Central memory CD8-positive, alpha-beta T cell (primary cell): ENCODE measurements at regions not wholly inside any gene's neighbourhood (a gene's known extent, or its start where the extent isn't known, plus 50 kb on each side); places are given as distances from the start of the nearest gene placed in this dataset.
"Not testable (repeated sequence)": the region's sequence is repeated elsewhere in the genome, so short reads cannot be mapped to it uniquely, and the experiment has no call there.

Experiments
- ATAC-seq: fragments of 150-1000 bp; cut with Tn5 transposase; replicated peaks from 2 replicates; pipeline ENCODE4 v1.10.0; 2022; ENCODE audit warnings: mild to moderate bottlenecking, moderate FRiP score, moderate number of reproducible peaks; ENCODE audit not compliant: poor library complexity, severe bottlenecking; ENCODE audit errors: extremely low read depth
- DNase-seq, 2 donors: peaks; one replicate each; pipeline ENCODE4 v3.0.0; 2021; ENCODE audit warnings: low spot score in 2 of 2
- H3K27ac Mint-ChIP-seq: one replicate; pipeline ENCODE4 v1.8.0; 2022; ENCODE audit warnings: low read depth, mild to moderate bottlenecking, moderate library complexity, mixed read lengths
- H3K27me3 Mint-ChIP-seq: one replicate; pipeline ENCODE4 v1.8.0; 2022; ENCODE audit warnings: mixed read lengths
- H3K36me3 Mint-ChIP-seq: one replicate; pipeline ENCODE4 v1.8.0; 2022; ENCODE audit warnings: mild to moderate bottlenecking, moderate library complexity, mixed read lengths; ENCODE audit not compliant: insufficient read depth
- H3K4me1 Mint-ChIP-seq: one replicate; pipeline ENCODE4 v1.8.0; 2022; ENCODE audit warnings: mixed read lengths
- H3K4me3 Mint-ChIP-seq: one replicate; pipeline ENCODE4 v1.8.0; 2022; ENCODE audit warnings: mild to moderate bottlenecking, moderate library complexity, mixed read lengths
- H3K9me3 Mint-ChIP-seq: one replicate; pipeline ENCODE4 v1.8.0; 2022; ENCODE audit warnings: mixed read lengths

DNA sequence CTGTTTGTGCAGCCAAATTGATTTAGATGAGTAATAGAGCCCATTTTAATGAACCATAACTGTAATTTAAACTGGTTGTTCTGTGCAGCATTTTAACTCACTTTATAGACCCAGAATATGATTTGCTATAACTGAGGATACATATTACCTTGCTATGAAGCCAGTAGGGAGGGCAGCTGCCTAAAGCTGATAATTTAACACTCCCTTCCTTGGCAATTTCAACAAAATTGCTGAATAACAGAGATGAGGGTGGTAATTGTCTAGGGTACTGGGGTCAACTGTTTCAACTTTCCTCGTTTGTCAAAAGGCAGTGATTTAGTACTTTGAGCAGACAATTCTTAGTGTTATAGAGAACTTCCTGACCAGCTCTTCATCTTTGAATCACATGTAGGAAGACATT, 304.9 kb upstream of the POU1F1 start:
- no peak for DNase-seq
- no peaks in the 10 kb centered on the region for H3K4me1 Mint-ChIP-seq
- H3K27ac Mint-ChIP-seq, result no peak overlapping the region
- no peak overlapping the region for H3K4me3 Mint-ChIP-seq
- no peak for ATAC-seq
- no peaks in the 10 kb centered on the region for H3K36me3 Mint-ChIP-seq
- H3K27me3 Mint-ChIP-seq, result no peaks in the 10 kb centered on the region
- no peaks in the 10 kb centered on the region for H3K9me3 Mint-ChIP-seq

DNA sequence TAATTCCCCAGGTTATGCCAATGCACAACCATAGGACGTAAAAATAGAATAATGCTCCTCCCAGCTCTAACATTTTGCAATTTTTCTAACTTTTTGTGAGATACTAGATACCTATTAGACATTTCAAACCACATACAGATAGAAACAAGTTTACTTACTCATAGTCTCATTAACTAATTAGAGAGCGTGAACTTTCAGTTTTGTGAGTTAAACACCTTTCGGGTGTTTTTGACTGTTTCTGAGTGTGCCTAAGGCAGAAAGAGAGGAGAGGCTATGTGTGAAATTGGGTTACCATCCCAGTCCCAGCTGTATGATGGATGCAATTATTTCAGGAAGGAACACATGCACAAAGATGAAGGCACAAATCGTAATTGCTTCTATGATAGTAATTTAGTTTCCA, 300.4 kb upstream of the POU1F1 start:
- no peaks in the 10 kb centered on the region for H3K9me3 Mint-ChIP-seq
- no peaks in the 10 kb centered on the region for H3K4me1 Mint-ChIP-seq
- H3K27ac Mint-ChIP-seq, result no peak overlapping the region
- H3K4me3 Mint-ChIP-seq, result no peak overlapping the region
- no peak for ATAC-seq
- H3K27me3 Mint-ChIP-seq, result no peaks in the 10 kb centered on the region
- DNase-seq, result no peak
- no peaks in the 10 kb centered on the region for H3K36me3 Mint-ChIP-seq

DNA sequence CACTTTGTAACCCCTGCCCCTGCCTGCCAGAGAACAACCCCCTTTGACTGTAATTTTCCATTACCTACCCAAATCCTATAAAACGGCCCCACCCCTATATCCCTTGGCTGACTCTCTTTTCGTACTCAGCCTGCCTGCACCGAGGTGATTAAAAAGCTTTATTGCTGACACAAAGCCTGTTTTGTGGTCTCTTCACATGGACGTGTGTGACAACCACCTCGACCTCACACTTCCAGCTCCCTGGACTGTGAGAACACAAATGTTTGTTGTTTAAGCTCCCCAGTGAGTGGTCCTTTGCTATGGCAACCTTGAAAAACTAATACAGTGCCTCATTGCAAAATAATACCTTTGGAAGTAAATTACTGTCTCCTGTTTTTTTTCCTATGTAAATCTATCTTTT, 299.2 kb upstream of the POU1F1 start:
- DNase-seq (no peak), ATAC-seq (no peak)
- Mint-ChIP-seq H3K36me3 (no peaks in the 10 kb centered on the region), H3K9me3 (no peaks in the 10 kb centered on the region), H3K4me3 (no peak overlapping the region), H3K27ac (no peak overlapping the region), H3K4me1 (no peaks in the 10 kb centered on the region), H3K27me3 (no peaks in the 10 kb centered on the region)

DNA sequence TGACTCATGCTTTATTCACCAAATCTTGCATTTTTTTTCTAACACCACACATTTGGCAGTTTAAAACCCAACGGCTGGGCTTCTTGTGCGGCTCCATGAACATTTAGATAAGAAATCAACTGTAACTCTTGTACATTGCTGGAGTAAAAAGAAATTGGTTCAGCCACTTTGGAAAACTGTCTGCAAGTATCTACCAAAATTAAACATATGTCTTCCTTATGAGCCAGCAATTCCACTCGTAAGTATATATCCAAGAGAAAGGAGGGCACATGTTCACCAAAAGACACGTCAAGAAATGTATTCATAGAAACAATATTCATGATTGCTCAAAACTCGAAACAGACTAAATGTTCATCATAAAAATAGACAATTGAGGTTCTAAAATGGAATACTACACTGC, 291.9 kb upstream of the POU1F1 start:
- no peaks in the 10 kb centered on the region for H3K9me3 Mint-ChIP-seq
- ATAC-seq, result no peak
- H3K4me3 Mint-ChIP-seq, result no peak overlapping the region
- no peaks in the 10 kb centered on the region for H3K27me3 Mint-ChIP-seq
- no peak overlapping the region for H3K27ac Mint-ChIP-seq
- H3K4me1 Mint-ChIP-seq, result no peaks in the 10 kb centered on the region
- H3K36me3 Mint-ChIP-seq, result no peaks in the 10 kb centered on the region
- no peak for DNase-seq

DNA sequence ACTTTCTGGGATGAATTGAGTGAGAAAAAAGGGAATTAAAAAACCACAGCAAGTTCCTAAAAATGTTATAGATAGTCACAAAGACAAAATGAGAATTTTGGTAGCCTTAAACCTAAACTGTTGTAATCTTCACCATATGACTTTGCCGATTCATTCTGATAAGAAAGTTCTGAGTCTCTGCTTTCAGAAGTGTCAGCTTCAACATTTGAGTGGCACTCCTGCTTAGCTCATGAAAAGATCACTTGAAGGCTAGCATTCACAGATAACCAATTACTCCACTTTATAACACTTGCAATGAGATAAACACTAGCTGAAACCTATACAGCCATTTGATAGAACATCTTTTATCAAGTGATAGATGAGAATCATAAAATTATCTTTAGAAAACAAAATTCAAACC, 288.1 kb upstream of the POU1F1 start:
- Mint-ChIP-seq H3K9me3 (no peaks in the 10 kb centered on the region), H3K27me3 (no peaks in the 10 kb centered on the region), H3K36me3 (no peaks in the 10 kb centered on the region), H3K4me3 (no peak overlapping the region), H3K27ac (no peak overlapping the region), H3K4me1 (no peaks in the 10 kb centered on the region)
- DNase-seq (no peak), ATAC-seq (no peak)

DNA sequence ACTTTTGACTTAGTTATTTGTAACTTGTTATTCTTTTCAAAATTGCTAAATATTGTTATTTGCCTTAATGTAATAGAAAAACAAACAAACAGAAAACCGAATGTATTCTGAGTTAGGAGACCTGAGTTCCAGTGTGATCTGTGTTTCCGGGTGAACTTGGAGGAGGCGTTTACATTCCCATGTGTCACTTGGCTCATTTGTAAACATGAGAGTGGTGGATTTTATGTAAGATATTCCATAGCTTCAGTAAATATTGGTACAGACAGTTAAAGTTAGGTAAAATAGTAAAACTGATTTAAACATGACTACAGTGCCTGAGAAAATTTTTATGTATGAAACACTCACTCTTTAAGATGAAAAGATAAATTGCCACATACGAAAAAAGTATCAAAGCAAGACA, 287.3 kb upstream of the POU1F1 start:
- H3K36me3 Mint-ChIP-seq, result no peaks in the 10 kb centered on the region
- no peak overlapping the region for H3K27ac Mint-ChIP-seq
- H3K4me3 Mint-ChIP-seq, result no peak overlapping the region
- no peaks in the 10 kb centered on the region for H3K27me3 Mint-ChIP-seq
- ATAC-seq (no peak), DNase-seq (no peak)
- H3K9me3 Mint-ChIP-seq, result no peaks in the 10 kb centered on the region
- no peaks in the 10 kb centered on the region for H3K4me1 Mint-ChIP-seq

DNA sequence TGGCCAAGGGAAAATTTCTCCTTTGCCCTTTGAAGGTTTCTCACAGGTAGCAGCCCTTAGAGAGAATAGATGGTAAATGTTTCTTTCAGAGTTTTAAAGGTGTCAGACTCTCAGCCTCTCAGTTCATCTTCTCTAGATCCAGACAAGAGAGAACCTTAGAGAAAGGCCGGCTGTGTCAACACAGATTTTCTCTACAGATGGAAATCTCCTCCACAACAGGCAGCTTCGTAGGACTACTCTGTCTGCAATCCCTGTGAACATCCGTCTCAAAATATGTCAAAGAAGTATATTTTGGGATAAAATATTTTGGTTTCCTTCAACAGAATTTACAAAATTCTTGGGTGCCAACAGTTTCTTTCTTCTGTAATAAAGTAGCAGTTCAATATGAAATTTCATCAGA, 282.1 kb upstream of the POU1F1 start:
- Mint-ChIP-seq H3K4me3 (no peak overlapping the region), H3K27ac (no peak overlapping the region), H3K9me3 (no peaks in the 10 kb centered on the region), H3K27me3 (no peaks in the 10 kb centered on the region), H3K36me3 (no peaks in the 10 kb centered on the region), H3K4me1 (no peaks in the 10 kb centered on the region)
- ATAC-seq (no peak), DNase-seq (no peak)

DNA sequence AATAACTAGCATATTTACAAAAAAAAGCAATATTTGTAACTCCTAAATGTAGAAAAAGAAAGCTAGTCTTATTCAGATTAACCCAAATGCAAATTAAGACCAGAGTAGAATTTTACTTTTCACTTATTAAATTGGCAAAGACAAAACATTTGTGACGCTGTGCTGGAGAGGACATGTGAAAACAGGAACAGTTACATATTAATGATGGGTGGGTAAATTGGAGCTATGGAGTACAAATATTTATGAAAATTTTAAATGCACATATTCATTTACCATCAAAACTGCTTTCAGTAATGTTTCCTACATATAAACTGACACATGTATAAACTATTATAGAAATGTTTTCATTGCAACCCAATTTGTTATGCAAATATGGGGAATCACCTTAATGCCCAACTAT, 278.9 kb upstream of the POU1F1 start:
- no peaks in the 10 kb centered on the region for H3K27me3 Mint-ChIP-seq

DNA sequence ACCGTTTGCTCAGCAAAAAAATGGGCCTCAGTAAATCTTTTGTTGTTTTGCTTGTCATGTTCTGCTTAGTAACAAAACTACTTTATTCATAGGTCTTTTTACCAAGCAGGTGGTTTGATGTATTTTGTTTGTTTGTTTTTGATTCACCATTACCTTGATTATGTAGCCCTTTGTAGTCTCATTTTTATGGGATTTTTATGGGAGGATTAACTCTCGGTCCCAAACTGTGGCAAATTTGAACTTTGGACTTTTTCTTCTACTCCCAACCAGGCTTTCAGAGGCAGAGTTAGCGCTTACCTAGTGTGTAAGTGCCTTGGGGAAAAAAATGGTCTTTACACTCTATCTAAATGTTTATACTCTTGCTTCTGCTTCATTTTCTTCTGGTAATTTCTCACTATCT, 276.7 kb upstream of the POU1F1 start:
- Mint-ChIP-seq H3K27ac (no peak overlapping the region), H3K27me3 (no peaks in the 10 kb centered on the region), H3K4me1 (no peaks in the 10 kb centered on the region), H3K4me3 (no peak overlapping the region), H3K36me3 (no peaks in the 10 kb centered on the region), H3K9me3 (no peaks in the 10 kb centered on the region)
- ATAC-seq (no peak), DNase-seq (no peak)

More for the DNA sequence above, 278.9 kb upstream of the POU1F1 start:
- ATAC-seq (no peak), DNase-seq (no peak)
- Mint-ChIP-seq H3K27ac (no peak overlapping the region), H3K4me1 (no peaks in the 10 kb centered on the region), H3K4me3 (no peak overlapping the region), H3K9me3 (no peaks in the 10 kb centered on the region), H3K36me3 (no peaks in the 10 kb centered on the region)

DNA sequence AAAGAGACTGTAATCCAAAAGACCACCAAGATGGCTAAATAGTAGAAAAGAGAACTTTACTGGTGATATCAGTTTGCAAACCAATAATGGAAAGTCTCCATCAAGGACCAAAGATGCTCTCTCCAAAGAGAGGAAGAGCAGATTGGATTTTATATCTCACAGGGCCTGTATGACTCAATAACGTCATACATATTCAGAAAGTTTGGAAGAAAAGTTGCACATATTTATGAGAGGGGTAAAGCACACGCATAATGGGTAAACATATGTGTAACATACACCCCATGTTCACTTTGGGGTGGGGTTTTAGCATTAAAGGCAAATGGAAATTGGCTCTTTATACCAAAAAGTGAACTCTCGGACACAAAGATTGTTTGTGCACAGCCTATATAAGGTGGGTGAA, 274.5 kb upstream of the POU1F1 start:
- Mint-ChIP-seq H3K9me3 (no peaks in the 10 kb centered on the region), H3K36me3 (no peaks in the 10 kb centered on the region), H3K4me1 (no peaks in the 10 kb centered on the region), H3K27ac (no peak overlapping the region), H3K4me3 (no peak overlapping the region), H3K27me3 (no peaks in the 10 kb centered on the region)
- ATAC-seq (no peak), DNase-seq (no peak)

DNA sequence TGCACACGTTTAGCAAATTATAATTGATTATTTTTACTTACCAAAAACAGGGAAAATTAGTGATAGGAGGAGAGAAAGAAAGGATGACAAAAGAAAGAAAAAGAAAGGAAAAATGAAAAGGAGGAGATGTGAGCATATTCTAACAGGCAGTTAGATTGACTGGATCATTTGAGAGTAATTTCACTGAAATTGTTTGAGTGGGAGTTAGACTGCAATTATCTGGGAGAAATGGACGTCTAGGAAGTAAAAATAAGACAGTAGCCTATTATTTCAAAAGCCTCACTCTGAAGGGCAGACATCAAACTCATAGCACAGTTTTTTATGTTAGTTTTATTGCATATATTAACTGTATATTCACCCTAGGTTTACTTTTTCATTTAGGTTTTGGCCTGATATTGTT, 272.8 kb upstream of the POU1F1 start:
- H3K4me1 Mint-ChIP-seq, result no peaks in the 10 kb centered on the region
- ATAC-seq (no peak), DNase-seq (no peak)
- H3K36me3 Mint-ChIP-seq, result no peaks in the 10 kb centered on the region
- no peak overlapping the region for H3K4me3 Mint-ChIP-seq
- H3K27ac Mint-ChIP-seq, result no peak overlapping the region
- no peaks in the 10 kb centered on the region for H3K27me3 Mint-ChIP-seq
- no peaks in the 10 kb centered on the region for H3K9me3 Mint-ChIP-seq

DNA sequence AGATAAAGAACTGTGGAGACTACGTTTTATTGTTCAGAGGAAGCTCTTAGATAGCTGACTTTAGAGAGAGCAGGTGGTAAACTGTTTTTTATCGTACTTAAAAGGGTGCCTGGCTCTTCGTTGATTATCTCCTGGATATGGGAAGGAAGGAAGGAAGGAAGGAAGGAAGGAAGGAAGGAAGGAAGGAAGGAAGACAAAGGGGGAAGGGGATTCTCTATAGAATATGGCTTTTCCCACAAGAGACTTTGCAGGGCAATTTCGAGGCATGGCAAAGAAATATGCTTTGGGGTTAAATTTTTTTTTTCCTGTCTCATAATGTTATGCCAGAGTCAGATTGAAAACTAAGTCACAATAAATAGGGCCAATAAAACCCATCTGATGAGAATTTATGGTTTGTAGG, 271.9 kb upstream of the POU1F1 start:
- Mint-ChIP-seq H3K4me3 (no peak overlapping the region), H3K27me3 (no peaks in the 10 kb centered on the region), H3K4me1 (no peaks in the 10 kb centered on the region), H3K9me3 (no peaks in the 10 kb centered on the region), H3K36me3 (no peaks in the 10 kb centered on the region), H3K27ac (no peak overlapping the region)
- DNase-seq (no peak), ATAC-seq (no peak)

DNA sequence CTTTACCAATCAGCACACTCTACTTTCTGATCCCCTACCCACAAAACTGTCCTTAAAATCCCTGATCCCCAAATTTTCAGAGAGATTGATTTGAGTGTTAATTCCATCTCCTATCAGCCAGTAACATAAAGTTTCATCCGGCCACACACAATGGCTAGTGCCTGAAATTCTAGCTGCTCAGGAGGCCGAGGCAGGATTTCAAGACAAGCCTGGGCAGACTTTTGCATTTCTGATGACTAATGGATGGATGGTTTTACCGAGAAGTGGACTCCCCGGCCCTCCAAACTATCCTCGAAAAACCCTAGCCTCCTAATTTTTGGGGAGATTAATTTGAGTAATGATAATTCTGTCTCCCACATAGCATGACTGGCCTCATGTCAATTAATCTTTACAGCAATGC, 269.8 kb upstream of the POU1F1 start:
- Mint-ChIP-seq H3K27ac (no peak overlapping the region), H3K4me3 (no peak overlapping the region), H3K4me1 (no peaks in the 10 kb centered on the region), H3K36me3 (no peaks in the 10 kb centered on the region), H3K27me3 (no peaks in the 10 kb centered on the region), H3K9me3 (peaks cover 6% of the 10 kb centered on the region)
- DNase-seq (no peak), ATAC-seq (no peak)

DNA sequence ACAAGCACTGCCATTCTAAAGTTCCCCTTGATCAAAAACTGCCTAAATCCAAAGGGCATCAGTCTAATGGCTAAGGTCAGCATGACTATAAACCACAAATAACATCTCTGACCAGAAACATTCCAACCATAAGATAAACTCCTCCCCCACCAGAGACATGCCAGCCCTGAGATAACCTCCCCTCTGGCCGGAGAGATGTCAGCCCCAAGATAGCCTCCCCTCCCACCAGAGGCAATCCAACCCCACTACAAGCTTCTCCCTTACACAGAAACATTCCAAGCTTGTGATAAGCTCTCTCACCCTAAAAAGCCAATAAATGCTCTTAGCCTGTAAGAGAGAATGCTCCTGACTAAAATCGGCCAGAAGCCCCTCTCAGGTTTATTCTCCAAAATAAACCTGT, 267.0 kb upstream of the POU1F1 start:
- not testable (repeated sequence) for DNase-seq, H3K27ac Mint-ChIP-seq, H3K36me3 Mint-ChIP-seq, ATAC-seq, H3K27me3 Mint-ChIP-seq, H3K4me1 Mint-ChIP-seq, H3K4me3 Mint-ChIP-seq, H3K9me3 Mint-ChIP-seq
